Testis (tissue), 2 donors: ENCODE measurements at regions not wholly inside any gene's neighbourhood (a gene's known extent, or its start where the extent isn't known, plus 50 kb on each side); places are given as distances from the start of the nearest gene placed in this dataset.

Experiments
- POLR2A ChIP-seq: fragments of 450-650 bp; IDR thresholded peaks from one replicate; pipeline ENCODE4 v1.6.1; 2017; ENCODE audit warnings: antibody characterized with exemption, mild to moderate bottlenecking, moderate library complexity
- TF ChIP-seq, protein P1 (sequence below), 3 experiments: fragments of 450-650 bp in 2 of 3; fragments of 200-600 bp in 1 of 3; sonication (generic) in 1 of 3; IDR thresholded peaks; one replicate each; pipeline ENCODE4 v1.5.1; 2016 to 2019; ENCODE audit warnings: antibody characterized with exemption in 3 of 3, mild to moderate bottlenecking in 2 of 3, moderate library complexity in 1 of 3

DNA sequence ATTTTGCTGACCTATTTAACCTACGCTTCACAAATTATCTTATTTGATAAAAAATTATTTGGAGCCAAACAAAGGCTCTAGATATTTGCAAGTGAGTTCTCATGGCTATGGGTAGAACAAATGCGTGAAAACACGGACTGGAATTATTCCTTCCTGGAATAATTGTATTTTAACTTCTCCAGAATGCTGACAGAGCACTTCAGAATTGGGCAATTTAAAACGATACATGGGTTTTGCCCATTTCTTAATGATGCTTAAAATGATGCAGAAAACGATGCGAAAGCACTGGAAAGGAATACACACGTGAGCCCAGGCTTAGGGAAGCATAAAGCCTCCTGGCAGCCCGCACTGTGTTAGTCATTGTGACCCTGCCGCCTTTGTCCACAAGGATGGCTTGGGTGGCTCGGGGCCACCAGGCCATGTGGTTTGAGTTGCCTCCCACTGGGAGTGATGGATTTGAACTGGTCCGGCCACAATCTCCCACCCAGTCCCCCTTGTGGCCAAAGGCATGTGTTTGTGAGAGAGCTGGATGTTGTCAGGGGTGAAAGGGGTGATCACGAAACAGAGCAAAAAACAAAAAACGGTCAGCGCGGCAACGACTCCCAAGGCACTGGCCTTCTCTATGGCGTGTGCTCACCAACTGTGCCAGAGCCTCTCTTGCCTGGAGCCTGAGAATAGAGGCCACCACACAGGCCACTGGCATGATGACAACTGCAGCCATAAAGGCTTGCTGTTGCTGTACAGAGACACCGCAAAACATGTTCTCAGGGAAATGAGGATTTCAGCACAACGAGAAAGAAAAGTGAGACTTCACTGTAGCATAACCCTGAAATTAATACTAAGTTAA is 234.2 kb upstream of the ADAMTS16 start:
- TF ChIP-seq, protein P1, sequence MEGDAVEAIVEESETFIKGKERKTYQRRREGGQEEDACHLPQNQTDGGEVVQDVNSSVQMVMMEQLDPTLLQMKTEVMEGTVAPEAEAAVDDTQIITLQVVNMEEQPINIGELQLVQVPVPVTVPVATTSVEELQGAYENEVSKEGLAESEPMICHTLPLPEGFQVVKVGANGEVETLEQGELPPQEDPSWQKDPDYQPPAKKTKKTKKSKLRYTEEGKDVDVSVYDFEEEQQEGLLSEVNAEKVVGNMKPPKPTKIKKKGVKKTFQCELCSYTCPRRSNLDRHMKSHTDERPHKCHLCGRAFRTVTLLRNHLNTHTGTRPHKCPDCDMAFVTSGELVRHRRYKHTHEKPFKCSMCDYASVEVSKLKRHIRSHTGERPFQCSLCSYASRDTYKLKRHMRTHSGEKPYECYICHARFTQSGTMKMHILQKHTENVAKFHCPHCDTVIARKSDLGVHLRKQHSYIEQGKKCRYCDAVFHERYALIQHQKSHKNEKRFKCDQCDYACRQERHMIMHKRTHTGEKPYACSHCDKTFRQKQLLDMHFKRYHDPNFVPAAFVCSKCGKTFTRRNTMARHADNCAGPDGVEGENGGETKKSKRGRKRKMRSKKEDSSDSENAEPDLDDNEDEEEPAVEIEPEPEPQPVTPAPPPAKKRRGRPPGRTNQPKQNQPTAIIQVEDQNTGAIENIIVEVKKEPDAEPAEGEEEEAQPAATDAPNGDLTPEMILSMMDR (IDR thresholded peaks at IDR 0.05), result no peak
- no peak for TF ChIP-seq POLR2A
